CD14-positive monocyte (primary cell): ENCODE measurements at regions not wholly inside any gene's neighbourhood (a gene's known extent, or its start where the extent isn't known, plus 50 kb on each side); places are given as distances from the start of the nearest gene placed in this dataset.

ENCODE experiments used
- DNase-seq, 3 donors: peaks; one replicate each; pipeline ENCODE4 v3.0.0-alpha.2; 2011 to 2022
- H2AFZ ChIP-seq: 2 replicates; pipeline ENCODE4 v1.6.0; 2012; ENCODE audit warnings: mild to moderate bottlenecking, low read depth, low read length, inconsistent platforms; ENCODE audit not compliant: insufficient read depth, poor library complexity, severe bottlenecking
- H3K27ac ChIP-seq, 2 donors: 1 replicate in 1 of 2; 2 replicates in 1 of 2; pipeline ENCODE4 v1.5.1; 2012 to 2013; ENCODE audit warnings: low read length in 2 of 2, control low read depth in 1 of 2, inconsistent platforms in 1 of 2, low read depth in 1 of 2, mild to moderate bottlenecking in 1 of 2
- H3K27me3 ChIP-seq, 2 donors: one replicate each; pipeline versions ENCODE4 v1.6.0 to v1.6.1; 2011 to 2013; ENCODE audit warnings: low read length in 2 of 2; ENCODE audit not compliant: control insufficient read depth in 2 of 2, insufficient read depth in 2 of 2
- H3K36me3 ChIP-seq, 2 donors: replicated peaks in 1 of 2; 1 replicate in 1 of 2; 2 replicates in 1 of 2; pipeline versions ENCODE4 v1.5.1 to v1.6.1; 2012 to 2013; ENCODE audit warnings: low read length in 2 of 2, control low read depth in 1 of 2, inconsistent platforms in 1 of 2, mild to moderate bottlenecking in 1 of 2; ENCODE audit not compliant: insufficient read depth in 2 of 2, control insufficient read depth in 1 of 2
- H3K4me1 ChIP-seq, 2 donors: 1 replicate in 1 of 2; 2 replicates in 1 of 2; pipeline versions ENCODE4 v1.5.1 to v1.6.1; 2012 to 2013; ENCODE audit warnings: low read length in 2 of 2, control low read depth in 1 of 2, inconsistent platforms in 1 of 2, mild to moderate bottlenecking in 1 of 2, moderate library complexity in 1 of 2; ENCODE audit not compliant: insufficient read depth in 2 of 2, control insufficient read depth in 1 of 2
- H3K4me2 ChIP-seq: replicated peaks from 2 replicates; pipeline ENCODE3; 2012; ENCODE audit warnings: low read length, moderate library complexity, mild to moderate bottlenecking; ENCODE audit not compliant: poor library complexity, severe bottlenecking; ENCODE audit errors: extremely low read depth
- H3K4me3 ChIP-seq, 3 experiments: fragments of 200-600 bp in 1 of 3; sonication (generic) in 1 of 3; replicated peaks in 1 of 3; 1 replicate in 2 of 3; 2 replicates in 1 of 3; pipeline ENCODE4 v1.5.1; 2011 to 2013; ENCODE audit warnings: low read length in 3 of 3, mild to moderate bottlenecking in 3 of 3, control low read depth in 2 of 3, low read depth in 2 of 3, inconsistent platforms in 1 of 3, moderate library complexity in 1 of 3
- H3K79me2 ChIP-seq: 2 replicates; pipeline ENCODE4 v1.6.0; 2012; ENCODE audit warnings: mild to moderate bottlenecking, control low read depth, inconsistent platforms, low read length, moderate library complexity; ENCODE audit not compliant: insufficient read depth
- H3K9ac ChIP-seq: 2 replicates; pipeline ENCODE4 v1.6.0; 2017; ENCODE audit warnings: low read length, mild to moderate bottlenecking; ENCODE audit not compliant: insufficient read depth, poor library complexity, severe bottlenecking
- H3K9me3 ChIP-seq, 2 donors: replicated peaks in 1 of 2; 1 replicate in 1 of 2; 2 replicates in 1 of 2; pipeline versions ENCODE4 v1.5.1 to v1.6.1; 2012 to 2013; ENCODE audit warnings: low read length in 2 of 2, control low read depth in 1 of 2; ENCODE audit not compliant: control insufficient read depth in 1 of 2, insufficient read depth in 1 of 2
- H4K20me1 ChIP-seq: 2 replicates; pipeline ENCODE4 v1.6.0; 2012; ENCODE audit warnings: mild to moderate bottlenecking, low read length, control low read depth, moderate library complexity; ENCODE audit not compliant: insufficient read depth
- H3K27ac Mint-ChIP-seq, 7 donors: one replicate each; pipeline ENCODE4 v1.8.0; 2020; ENCODE audit warnings: mild to moderate bottlenecking in 7 of 7, mixed read lengths in 7 of 7, moderate library complexity in 6 of 7, inconsistent platforms in 2 of 7
- H3K27me3 Mint-ChIP-seq, 3 donors: one replicate each; pipeline ENCODE4 v1.8.0; 2021 to 2022; ENCODE audit warnings: low read depth in 3 of 3, mild to moderate bottlenecking in 3 of 3, mixed read lengths in 3 of 3, moderate library complexity in 3 of 3, inconsistent platforms in 1 of 3
- H3K36me3 Mint-ChIP-seq, 2 donors: one replicate each; pipeline ENCODE4 v1.8.0; 2020; ENCODE audit warnings: mixed read lengths in 2 of 2, inconsistent platforms in 1 of 2, mild to moderate bottlenecking in 1 of 2
- H3K4me1 Mint-ChIP-seq: one replicate; pipeline ENCODE4 v1.8.0; 2020; ENCODE audit warnings: mild to moderate bottlenecking, mixed read lengths
- H3K4me3 Mint-ChIP-seq, 2 donors: one replicate each; pipeline ENCODE4 v1.8.0; 2020; ENCODE audit warnings: mild to moderate bottlenecking in 2 of 2, mixed read lengths in 2 of 2, moderate library complexity in 1 of 2
- H3K9me3 Mint-ChIP-seq, 7 donors: one replicate each; pipeline ENCODE4 v1.8.0; 2020 to 2022; ENCODE audit warnings: mixed read lengths in 7 of 7, mild to moderate bottlenecking in 6 of 7, moderate library complexity in 6 of 7, inconsistent platforms in 2 of 7
- CTCF ChIP-seq: fragments of 200-600 bp; IDR thresholded peaks from one replicate; pipeline ENCODE4 v1.8.0; 2022; ENCODE audit warnings: antibody characterized with exemption, mild to moderate bottlenecking
- WGBS: methylation state at CpG from one replicate; pipeline ENCODE4 v1.1.5; 2013; ENCODE audit warnings: missing lambda C conversion rate; ENCODE audit not compliant: insufficient coverage; 5-methylcytosine and 5-hydroxymethylcytosine counted together
- intact Hi-C, 2 donors: fragments of 100-400 bp; cut with micrococcal nuclease; formaldehyde crosslinking; loops; one replicate each; pipeline versions ENCODE4 v1.15.0 to v1.15.1; 2023

- Mint-ChIP-seq H3K27ac (no peak overlapping the region), H3K4me3 (no peak overlapping the region)
These were observed 284.3 kb upstream of the IRAK1BP1 start for GRCh38 chr6:78583079-78583478.

DNA sequence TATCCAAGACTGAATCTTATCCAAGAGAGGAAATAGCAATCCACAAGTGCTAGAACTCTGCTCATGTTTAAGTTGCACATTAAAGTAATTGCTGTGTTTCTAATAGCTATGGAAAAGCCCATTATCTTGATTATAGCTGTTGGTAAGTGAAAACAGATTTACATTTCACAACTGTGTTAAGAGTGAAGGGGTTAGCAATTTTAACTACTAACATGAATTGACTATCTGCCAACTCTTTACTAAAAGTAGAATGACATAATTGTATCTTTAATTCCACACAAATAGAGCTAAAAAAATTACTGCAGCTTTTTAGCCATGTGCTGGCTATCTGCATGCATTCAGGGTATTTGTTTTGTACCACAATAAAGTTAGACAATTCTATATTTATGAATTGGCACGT, 277.9 kb upstream of the IRAK1BP1 start:
- Histone ChIP-seq H3K9me3 (no peaks in the 10 kb centered on the region), H3K36me3 (no peaks in the 10 kb centered on the region), H3K79me2 (no peaks in the 10 kb centered on the region), H2AFZ (no peak overlapping the region), H3K27ac (no peak overlapping the region), H4K20me1 (no peaks in the 10 kb centered on the region), H3K27me3 (no peaks in the 10 kb centered on the region), H3K4me2 (no peak overlapping the region), H3K4me1 (no peaks in the 10 kb centered on the region), H3K4me3 (no peak overlapping the region), H3K9ac (no peak overlapping the region)
- Mint-ChIP-seq H3K27me3 (no peaks in the 10 kb centered on the region), H3K27ac (no peak overlapping the region), H3K4me3 (no peak overlapping the region), H3K9me3 (peaks cover 0 to 4% (median 3%) of the 10 kb centered on the region in 7 donors), H3K4me1 (no peaks in the 10 kb centered on the region), H3K36me3 (no peaks in the 10 kb centered on the region)
- DNase-seq = no peak
- no CpG with 5 or more reads among the region's 1 CpG for WGBS
- no peak for TF ChIP-seq CTCF
- intact Hi-C loops = no loop called here

More at GRCh38 chr6:78583079-78583478, 284.3 kb upstream of the IRAK1BP1 start:
- Histone ChIP-seq H3K27ac (no peak overlapping the region), H3K4me1 (no peaks in the 10 kb centered on the region), H3K27me3 (no peaks in the 10 kb centered on the region), H3K4me3 (no peak overlapping the region), H3K4me2 (no peak overlapping the region), H4K20me1 (no peaks in the 10 kb centered on the region), H2AFZ (no peak overlapping the region), H3K36me3 (no peaks in the 10 kb centered on the region), H3K9ac (no peak overlapping the region), H3K9me3 (peaks cover 0 to 6% of the 10 kb centered on the region in 2 donors), H3K79me2 (no peaks in the 10 kb centered on the region)
- intact Hi-C loops = no loop called here
- H3K27me3 Mint-ChIP-seq = no peaks in the 10 kb centered on the region
- no peaks in the 10 kb centered on the region for H3K4me1 Mint-ChIP-seq
- H3K9me3 Mint-ChIP-seq = peaks cover 0 to 7% (median 0%) of the 10 kb centered on the region in 7 donors
- no peak for TF ChIP-seq CTCF
- no peak for DNase-seq
- 80% methylated on average over 2 of the region's 3 CpGs for WGBS
- H3K36me3 Mint-ChIP-seq = no peaks in the 10 kb centered on the region
